COLO668 (cell line): ENCODE measurements at regions not wholly inside any gene's neighbourhood (a gene's known extent, or its start where the extent isn't known, plus 50 kb on each side); places are given as distances from the start of the nearest gene placed in this dataset.

Experiments used
- DNase-seq: peaks from one replicate; lab custom pipeline; 2025; ENCODE audit not compliant: unreplicated experiment; lab: John Stamatoyannopoulos, UW

DNA sequence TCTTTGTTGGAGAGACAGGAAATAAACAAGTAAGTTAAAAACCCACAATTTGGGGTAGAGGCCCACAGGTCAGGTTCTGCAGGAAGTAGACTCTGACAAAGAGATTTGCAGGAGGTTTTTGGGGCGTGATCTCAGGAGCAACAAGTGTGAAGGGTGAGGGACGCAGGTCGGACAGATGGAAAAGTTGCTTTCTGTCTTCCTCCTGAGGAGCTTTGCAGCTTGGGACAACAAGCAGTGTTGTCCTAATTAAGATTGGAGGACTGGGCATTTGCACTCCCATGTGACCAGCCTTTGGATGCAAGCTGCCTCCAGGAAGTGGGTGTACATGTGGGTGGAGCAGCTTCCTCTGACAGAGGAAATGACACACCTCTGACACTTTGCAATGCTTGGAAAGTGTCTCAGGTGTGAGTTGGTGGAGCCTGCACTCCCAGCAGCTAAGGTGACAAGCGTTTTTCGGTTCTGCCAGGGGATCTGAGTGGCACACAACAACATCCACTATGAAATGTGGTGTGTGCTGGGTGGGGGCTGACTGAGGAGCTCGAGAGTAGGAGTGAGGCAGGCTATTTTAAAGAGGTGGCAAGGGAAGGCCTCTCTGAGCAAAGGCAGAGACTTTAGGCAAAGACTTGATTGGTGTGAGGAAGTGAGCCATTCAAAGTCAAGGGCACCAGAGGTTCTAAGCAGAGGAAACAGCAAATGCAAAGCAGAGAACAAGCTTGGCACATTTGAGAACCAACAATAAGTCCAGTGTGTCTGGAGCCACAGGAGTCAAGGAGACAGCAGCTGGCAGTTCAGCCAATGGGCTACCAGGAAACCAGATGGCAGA lies 339.8 kb upstream of the GATB start:
- DNase-seq, result no peak

- DNase-seq, result no peak
Observed at GRCh38 chr4:152099981-152100378, 339.2 kb upstream of the GATB start.

GRCh38 chr4:152099555-152099954 lies 338.7 kb upstream of the GATB start:
- DNase-seq, result no peak

DNA sequence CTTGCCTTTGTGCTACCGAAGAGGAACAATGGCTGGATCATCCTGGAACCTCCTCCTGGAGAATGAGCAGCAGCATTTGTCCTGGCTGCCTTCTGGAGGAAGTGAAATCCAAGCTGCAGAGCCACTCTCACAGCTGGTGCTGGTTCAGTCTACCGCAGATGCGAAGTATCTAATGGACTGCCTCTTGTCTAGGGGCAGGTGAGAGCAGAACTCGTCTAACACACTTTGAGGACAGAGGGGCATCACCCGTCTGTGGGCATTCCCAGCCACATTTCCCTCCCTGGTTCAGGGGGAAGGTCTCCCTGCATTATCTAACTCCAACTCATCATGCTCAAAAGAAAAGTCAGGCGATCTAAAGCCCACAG lies 338.2 kb upstream of the GATB start:
- DNase-seq, result no peak

GRCh38 chr4:152098365-152099060 lies 337.7 kb upstream of the GATB start:
- no peak for DNase-seq

- DNase-seq, result no peak
Observed at GRCh38 chr4:152097371-152097770, 336.6 kb upstream of the GATB start.

DNA sequence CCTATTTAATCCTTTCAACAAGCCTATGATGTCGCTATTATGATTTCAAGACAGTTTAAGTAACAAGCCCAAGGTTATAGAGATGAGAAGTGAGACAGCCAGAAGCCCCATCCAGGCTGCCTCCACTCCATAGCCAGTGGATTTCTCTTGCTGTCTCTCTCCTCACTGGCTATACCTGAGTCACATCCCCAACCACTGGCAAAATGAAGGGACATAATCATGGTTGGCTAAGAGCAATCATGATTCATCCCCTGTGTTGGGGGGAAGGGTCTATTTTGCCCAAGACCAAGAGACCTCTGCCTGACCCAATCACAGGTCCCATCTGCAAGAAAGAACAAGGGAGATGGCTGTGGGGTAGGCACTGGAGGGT lies 334.9 kb upstream of the GATB start:
- no peak for DNase-seq

DNA sequence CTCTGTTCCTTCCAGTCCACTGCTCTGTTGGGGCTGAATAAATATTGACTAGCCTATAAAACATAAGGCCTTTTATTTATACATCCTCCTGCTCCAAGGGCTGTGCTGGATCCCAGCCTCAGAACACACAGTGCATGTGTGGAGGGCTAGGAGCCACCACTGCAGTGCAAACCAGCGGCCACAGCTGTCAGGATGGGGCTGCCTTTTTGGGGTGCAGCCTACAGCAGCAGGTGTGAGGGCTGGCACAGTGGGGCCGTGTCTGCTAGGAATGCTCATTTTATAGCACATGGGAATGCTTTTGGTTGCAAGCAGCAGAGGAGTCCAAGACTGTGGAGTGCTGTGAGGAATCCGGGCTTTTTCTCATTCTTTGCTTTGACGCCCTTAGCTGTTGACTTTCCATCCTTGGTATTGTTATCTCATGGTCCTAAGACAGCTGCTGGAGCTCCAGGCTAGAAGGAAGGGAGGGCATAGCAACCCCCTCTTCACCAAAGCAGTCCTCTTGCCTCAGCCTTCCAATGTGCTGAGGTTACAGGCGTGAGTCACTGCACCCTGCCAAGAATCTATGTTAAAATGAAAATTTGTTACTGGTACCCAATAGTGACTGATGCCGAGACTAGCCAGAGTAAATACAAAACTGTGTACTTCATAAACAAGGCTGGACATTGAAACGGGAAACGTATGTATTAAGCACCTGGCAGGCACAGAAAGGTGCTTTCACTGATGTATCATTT lies 334.3 kb upstream of the GATB start:
- DNase-seq, result peak; percentile 83

DNA sequence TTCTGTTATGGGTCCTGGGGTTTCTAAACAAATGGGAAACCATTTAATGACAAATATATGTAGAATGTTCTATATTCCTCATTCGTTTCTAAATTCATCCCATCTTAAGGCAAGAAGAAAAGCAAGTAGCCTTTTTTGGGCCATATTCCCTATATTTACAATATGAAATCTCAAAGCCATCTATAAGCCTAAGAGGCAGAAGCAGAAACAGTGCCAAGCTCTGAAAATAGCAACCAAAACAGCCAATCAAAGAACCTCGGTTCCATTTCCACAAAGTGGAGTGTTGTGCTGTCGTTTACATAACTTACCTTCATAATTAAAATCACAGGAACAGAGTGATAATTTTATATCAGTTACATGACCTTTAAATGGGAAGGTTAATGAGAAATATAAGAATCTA lies 330.6 kb upstream of the GATB start:
- DNase-seq, result no peak

- DNase-seq, result no peak
Observed at GRCh38 chr4:152090543-152090942, 329.7 kb upstream of the GATB start.

DNA sequence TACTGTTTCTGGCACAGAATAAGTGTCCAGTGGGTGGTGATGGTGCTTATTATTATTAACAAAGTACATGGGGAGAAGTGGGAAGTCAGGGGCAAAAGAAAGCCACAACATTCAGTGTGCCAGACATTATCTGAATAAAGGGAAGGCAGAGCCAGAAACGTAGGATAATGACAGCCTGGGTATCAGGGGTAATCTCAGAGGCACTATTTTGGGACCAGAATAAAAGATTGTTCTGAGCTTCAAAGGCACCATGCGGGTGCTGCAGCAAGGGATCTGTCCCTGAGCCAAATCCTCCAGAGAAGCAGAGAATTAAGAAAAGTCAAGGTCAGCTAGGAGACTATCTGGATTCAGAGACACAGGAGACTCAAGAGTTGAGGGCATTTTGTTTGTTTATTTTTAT lies 328.8 kb upstream of the GATB start:
- no peak for DNase-seq

DNA sequence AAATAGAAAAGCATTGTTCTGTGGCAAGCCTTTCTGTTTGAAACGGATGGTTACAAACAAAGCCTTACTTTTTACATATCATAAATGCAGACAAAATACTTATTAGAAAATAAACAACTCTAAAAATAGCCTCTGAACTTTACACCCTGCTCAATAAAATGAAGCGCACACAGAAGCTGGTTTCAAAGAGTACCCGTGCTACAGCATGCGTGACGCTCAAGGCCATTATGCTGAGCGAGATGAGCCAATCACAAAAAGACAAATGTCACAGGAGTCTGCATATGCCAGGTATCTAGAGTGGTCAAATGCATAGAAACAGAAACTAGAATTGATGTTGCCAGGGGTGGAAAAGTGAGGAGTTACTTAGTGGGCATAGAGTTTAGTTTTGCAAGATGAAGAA lies 326.5 kb upstream of the GATB start:
- DNase-seq, result no peak

DNA sequence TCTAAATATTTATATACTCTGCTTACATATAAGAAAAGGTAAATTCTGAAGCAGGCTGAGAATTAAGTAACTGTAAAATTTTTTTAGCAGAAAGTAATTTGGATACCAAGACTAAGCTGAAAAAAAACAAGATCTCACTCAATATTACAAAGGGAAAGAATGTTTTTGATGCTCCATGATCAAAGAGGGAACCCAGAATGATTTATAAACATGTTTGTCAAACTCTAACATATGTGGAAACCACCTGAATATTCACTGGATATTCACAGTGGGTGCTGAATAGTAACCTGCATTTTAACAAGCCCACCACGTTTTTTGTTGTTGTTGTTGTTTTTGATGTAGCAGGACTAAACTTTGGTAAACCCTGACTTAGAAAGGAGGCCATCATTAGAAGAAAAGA lies 324.9 kb upstream of the GATB start:
- no peak for DNase-seq

DNA sequence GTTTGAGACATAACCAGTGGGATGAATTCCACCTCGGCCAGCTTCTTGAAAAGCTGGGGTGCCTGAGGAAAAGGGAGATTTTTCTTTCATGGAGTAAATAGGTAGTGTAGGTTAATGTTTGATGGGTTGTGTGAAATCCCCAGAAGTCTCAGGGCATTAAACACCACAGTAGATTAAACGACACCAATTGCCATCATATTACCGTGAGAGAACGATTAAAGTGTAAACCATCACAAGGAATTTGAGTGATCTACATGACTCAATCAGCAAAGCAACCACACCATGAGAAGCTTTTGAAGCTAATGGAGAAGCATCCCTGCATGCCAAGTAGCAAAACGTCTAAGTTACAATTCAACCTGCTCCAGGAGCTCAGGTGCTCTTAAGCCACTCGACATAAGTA lies 322.5 kb upstream of the GATB start:
- no peak for DNase-seq

- DNase-seq, result no peak
Observed at GRCh38 chr4:152081024-152081423, 320.2 kb upstream of the GATB start.

DNA sequence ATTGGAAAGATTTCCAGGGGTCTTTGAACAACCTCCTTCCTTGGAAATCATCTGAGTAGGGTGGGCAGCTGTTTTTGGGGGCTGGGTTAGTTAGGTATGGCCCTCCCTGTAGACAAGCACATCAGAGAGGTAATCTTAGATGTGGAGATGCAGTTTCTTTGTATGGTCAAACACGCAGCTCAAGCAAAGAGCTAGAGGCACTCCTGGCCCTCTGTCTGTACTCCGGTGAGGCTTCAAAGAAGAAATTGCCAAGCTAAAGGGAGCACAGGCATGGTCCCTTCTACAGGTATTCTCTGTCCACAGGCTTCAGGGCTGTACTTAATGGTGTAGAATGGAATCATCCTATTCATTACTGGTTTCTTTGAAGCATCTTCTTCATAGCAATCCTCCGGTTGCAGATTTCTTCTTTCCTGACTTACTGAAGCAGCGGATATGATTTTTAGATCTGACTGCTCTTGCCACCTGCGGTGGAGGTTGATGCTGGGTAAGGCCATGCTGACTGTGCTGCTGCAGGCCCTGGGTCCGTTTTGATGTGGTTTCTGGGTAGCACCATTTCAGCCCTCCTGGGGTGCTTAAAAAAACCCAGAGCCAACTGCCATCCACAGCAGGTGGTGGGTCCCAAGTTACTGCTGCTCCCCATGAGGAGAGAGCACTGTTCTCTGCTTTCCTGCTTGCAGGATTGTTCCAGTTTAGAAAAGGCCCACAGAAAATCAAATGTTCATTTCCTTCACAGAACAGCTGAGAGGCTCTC lies 318.9 kb upstream of the GATB start:
- DNase-seq, result no peak

- no peak for DNase-seq
Observed at GRCh38 chr4:152079079-152079478, 318.3 kb upstream of the GATB start.

DNA sequence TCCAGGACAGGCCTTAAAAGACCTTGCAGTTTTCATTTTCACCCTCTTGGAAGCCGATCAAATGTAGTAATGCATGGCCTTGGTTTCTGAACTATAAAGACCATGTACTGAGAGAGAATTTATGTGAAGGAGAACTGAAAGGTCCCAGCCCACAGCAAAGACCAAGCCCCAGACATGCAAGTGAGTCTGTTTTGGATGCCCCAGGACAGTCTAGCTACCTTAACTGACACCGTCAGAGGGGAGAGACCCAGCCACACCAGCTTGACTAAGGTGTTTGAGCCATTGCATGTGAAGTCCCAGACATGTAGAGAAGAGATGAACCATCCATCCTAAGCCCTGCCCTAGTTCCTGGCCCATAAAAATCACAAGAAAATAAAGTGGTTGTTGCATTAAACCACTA lies 316.8 kb upstream of the GATB start:
- no peak for DNase-seq

DNA sequence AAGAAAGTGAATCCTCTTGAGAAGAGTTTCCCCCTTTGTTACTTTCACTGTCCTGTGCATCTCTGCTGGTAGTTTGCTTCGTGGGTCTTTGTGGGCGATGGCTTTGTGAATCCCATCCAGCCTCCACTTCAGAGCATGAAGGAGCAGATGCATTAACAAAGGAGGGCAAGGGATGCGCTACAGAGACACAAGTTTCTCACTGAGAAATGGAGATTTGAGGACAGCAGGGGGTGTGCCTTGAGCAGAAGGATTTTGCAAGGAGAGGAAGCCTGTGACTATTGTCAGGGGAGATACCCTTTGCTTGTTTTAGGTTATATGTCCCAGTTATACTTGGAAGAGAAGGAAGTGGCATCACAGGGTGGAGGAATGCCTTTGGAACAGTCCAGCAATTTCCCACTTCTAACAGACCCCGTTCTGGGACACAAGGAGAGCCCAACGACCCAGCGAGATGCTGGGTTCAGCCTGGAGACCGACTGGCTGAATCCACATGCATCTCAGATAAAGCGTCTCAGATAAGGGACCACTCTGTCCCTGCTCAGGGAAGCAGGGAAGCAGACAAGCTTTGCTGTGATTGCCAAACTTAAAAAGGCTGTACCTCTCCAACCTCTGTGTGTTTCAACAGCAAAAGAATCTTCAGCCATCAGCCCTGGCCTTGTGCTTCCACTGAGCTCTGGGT lies 314.6 kb upstream of the GATB start:
- no peak for DNase-seq

GRCh38 chr4:152074573-152074972 lies 313.8 kb upstream of the GATB start:
- DNase-seq, result no peak

- DNase-seq, result no peak
Observed at GRCh38 chr4:152074088-152074437, 313.3 kb upstream of the GATB start.
